ACHN (cell line): ENCODE measurements at regions not wholly inside any gene's neighbourhood (a gene's known extent, or its start where the extent isn't known, plus 50 kb on each side); places are given as distances from the start of the nearest gene placed in this dataset.

Experiments
- DNase-seq: peaks from one replicate; pipeline ENCODE4 v3.0.0-alpha.2; 2015
- in situ Hi-C: cut with HindIII; loops from 2 replicates; pipeline ENCODE4 v1.10.0; 2017; ENCODE audit warnings: low sequenced_read_pairs, low pct_ligation_motif_present, low pct_unique_long_range_greater_than_20kb

DNA sequence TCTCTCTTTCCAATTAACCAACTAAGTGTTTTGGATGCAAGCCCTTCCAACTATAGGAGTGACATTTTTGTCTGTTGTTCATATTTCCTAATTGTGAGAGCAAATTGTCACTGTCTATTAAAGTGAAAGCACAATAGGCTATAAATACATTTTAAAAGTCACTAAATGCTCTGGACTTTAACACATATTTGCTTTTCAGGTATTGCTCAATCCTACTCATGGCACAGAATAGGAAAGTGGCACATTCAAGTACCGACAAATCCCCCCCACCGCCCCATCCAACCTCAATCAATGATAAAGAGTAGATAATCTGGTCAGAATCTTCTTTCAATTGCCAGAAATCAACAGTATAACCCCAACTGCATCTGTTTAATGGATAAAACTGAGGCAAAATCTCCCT lies 419.8 kb downstream of the PLK2 start:
- in situ Hi-C loops: no loop called here
- DNase-seq: no peak

DNA sequence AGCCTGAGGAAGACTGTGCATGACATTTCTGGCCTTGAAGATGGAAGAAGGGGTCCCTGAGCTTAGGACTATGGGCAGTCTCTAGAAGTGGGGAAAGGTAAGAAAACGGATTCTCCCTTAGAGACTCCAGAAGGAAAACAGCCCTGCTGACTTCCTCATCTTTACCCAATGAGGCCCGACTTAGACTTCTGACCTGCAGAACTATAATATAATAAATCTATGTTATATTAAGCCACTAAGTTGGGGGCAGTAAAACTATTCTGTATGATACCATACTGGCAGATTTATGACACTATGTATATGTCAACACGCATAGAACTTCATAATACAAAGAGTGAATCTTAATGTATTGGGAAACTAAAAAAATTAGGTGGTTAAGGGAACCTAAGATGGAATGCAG lies 422.0 kb downstream of the PLK2 start:
- no peak for DNase-seq
- in situ Hi-C loops: no loop called here

DNA sequence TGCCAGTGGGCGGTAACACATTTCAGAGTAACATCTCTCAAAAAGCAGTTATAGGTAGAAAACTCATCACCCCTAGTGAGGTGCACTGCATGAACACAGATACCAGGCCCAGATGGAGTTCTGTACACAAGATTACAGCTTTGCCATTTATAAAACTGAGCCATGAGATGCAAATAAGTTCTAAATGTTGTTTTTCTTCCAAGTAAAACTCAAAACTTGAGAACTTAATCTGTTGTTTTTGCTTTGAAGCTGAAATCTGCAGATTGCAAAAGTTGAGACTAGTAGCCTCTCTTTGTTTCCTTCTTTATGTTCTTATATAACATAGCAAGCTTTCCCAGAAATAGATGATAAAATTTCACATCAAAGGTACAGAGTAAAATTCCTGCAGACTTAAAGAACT lies 434.1 kb downstream of the PLK2 start:
- no peak for DNase-seq
- in situ Hi-C loops: no loop called here

DNA sequence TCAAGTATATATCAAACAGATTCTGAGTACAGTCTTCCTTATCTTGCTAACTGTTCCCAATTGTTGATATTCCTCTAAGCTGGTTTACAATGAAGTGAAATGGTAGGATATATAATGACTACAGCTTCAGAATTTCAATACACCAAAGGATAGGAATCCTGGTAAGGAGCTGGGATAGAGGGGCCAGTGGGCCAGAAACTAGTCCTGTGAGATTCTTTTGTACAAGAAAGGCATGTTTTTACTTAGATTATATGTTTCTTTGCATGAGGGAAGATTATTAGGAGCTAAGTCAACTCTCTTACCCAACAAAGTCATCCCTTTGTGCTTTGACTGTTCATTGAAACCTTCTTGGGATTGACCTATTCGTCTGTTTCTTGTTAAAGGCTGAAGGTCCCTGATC lies 435.7 kb downstream of the PLK2 start:
- in situ Hi-C loops: no loop called here
- DNase-seq: no peak

DNA sequence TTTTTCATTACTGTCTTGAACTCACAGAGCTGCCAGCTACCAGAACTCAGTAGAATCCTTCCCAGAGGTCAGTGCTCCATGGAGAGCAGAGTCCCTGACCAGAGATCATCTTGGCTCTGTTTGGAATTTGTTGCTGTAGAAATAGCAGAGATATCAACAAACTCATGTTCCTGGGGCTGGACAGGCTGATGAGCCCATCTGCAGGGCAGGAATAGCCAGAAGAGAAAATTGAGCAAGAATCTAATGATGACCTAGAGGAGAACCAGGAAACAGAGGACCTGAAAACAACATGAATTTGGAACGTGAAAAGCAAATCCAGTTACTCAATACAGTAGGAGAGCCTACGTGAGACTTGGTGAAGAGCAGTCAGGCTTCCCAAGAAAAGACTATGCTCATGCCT lies 437.8 kb downstream of the PLK2 start:
- in situ Hi-C loops: no loop called here
- no peak for DNase-seq

DNA sequence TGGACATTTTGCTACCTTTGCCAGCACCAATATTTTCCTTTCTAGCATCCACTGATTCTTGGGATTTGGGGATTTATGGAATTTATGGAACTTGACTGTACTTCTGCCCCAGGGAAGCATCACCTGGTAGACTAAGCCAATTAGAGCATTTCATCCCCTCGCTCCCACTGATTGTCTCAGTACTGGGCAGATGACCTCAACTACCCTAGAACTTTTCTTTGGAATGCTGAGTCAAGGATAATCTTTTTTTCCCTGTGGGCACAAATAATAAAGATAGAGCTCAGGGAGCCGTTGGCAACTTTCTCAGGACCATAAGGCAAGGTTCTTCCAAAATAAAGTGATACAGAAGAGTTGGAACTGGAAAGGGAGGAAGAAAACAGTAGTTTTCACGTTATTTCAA lies 438.4 kb downstream of the PLK2 start:
- DNase-seq: no peak
- in situ Hi-C loops: no loop called here

DNA sequence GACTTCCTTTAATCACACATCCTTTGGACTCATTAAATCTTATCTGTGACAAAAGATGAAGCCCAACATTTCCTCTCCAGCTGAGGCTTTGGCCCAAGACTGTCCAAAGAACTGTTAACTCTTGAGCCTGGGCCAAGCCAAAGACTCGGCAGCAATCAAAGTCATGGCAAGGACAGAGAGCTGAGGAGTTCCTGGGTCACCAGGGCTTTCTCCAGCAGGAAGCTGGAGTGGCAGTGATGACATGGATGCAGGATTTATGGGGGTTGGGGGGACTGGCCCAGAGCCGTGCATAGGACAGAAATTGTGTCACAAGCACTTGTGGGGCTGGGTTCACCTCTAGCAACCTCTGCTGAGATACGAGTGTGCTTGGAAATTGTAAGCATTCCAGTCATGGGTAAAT lies 440.3 kb downstream of the PLK2 start:
- DNase-seq: no peak
- in situ Hi-C loops: no loop called here

DNA sequence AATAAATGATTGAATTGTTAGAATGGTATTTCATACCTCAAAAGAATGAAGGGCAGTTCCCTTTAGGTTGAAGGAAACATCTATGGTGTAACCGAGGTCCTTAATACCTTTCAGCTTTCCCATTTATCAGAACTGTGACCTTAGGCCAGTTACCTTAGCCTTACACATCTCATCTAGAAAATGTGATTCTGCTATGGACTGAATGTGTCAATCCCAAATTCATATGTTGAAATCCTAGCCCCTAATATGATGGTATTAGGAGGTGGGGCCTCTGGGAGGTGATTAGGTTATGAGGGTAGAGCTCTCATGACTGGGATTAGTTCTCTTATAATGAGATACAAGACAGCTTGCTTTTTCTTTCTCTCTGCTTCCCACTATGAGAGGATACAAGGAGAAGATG lies 441.9 kb downstream of the PLK2 start:
- in situ Hi-C loops: no loop called here
- no peak for DNase-seq

DNA sequence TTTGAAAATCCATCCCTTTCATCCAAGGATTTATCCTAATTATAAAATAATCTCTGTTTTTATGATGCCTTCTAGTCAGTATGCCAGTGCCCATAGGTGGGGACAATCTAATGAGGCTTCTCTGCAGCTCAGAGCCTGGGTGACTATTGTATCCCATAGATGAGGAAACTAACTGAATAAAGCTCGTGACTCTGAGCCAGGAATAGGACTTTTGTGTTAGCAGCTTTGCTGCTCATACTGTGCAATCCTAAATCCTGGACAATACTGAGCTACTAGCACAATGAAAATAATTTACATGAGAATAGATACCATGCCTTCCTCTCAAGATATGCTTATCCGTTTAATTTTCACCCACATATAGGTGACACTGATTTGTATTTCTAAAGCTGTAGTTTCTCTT lies 443.0 kb downstream of the PLK2 start:
- DNase-seq: no peak
- in situ Hi-C loops: no loop called here

DNA sequence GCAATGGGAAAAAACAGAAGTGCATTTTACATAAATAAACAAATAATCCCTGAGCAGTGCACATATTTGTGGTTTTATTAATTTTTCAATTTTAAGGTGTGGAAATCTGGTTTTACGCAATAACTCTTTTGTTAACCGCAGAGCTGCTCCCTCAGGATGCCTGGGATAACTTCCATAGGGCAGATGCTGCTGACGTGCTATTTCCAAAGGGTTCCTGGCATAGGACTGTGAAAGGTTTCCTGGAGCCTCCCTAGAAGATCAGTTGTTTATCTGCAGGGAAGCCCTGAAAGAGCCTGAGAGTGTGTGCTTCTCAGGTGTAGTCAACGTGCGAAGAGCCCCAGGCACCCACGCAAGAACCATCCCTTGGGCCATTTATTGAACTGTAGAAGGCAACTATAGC lies 443.5 kb downstream of the PLK2 start:
- no peak for DNase-seq
- in situ Hi-C loops: no loop called here

DNA sequence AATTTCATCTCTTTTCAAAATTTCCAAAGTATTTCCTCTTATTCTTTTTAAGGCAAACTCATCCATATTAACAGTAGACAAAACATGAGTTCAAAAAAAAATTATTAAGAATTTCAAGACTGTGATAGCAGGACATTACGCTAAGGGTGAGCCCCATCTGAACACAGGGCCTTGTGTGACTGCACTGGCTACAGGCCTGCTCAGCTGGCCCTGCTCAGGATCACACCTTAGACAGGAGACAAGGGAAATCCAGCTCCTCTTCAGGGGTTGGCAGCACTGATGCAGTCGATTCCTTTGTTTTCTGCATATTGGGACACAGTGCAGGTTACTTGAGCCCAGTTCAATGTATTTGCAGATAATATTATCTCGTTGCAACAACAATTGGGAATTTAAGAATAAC lies 444.7 kb downstream of the PLK2 start:
- in situ Hi-C loops: no loop called here
- no peak for DNase-seq

DNA sequence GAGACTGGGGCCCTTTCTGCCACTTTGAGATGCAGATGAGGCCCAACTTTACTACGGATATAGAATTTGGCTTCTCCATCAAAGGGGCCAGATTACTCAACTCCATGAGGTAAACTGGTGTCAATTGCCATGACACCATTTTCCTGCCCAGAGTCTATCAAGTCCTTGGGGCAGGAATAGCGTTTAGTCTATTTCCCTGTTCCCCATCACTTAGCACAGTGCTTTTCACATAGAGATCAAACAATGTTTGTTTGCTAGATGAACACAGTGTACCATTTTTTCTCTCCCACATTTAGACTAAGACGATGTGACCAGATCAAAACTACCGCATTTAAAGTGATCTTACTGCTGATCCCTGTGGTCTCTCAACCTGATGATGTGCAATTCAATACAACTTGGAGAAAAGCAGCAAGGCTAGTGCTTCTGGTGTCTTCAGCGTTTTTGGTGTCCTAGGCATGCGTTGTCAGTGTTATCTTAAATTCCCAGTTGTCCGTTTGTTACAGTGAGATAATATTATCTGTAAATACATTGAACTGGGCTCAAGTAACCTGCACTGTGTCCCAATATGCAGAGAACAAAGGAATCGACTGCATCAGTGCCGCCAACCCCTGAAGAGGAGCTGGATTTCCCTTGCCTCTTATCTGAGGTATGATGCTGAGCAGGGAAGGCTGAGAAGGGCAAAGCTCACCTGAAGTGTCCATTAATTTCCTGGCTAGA lies 446.2 kb downstream of the PLK2 start:
- no peak for DNase-seq

DNA sequence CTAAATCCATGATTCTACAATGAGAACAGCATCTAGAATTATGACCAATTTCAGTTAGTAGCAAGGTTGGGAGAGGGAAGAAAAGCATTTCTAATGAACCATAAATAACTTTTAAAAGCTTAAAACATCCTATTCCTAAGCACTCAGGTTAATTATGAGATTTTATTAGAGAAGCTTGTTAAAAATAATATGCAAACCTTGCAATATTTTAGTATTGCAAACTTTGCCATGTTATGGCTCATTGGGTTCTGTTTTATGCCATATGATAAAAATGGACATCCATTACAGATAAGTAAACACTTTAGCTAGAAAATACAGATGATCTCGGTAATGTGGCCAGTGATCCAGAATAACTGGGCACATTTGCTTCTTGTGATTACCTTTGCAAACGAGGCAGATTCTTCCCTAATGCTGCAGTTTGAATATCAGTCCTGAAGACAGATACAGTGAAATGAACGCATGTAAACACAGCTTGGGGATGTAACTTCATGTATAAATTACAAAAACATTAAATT lies 447.0 kb downstream of the PLK2 start:
- in situ Hi-C loops: no loop called here
- DNase-seq: no peak

More for the DNA sequence above, 446.2 kb downstream of the PLK2 start:
- in situ Hi-C loops: no loop called here

DNA sequence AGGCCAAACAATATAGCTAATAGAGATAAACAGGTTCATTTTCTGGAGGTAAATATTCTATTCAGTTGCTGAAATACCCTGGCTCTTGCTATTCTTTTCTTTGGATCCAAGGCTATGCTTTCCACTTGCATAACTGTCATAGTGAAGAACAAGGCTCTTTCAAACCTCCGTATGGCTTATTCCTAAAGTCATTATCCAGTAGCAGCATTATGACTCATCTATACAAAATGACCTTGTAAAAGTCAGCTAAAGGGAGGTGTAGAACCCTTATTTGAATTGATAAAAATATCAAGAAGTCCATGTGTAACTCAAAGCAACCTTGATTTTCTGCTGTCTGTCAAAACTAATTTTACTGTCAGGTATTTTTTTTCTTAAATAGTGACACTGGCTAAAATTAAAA lies 447.8 kb downstream of the PLK2 start:
- in situ Hi-C loops: no loop called here

DNA sequence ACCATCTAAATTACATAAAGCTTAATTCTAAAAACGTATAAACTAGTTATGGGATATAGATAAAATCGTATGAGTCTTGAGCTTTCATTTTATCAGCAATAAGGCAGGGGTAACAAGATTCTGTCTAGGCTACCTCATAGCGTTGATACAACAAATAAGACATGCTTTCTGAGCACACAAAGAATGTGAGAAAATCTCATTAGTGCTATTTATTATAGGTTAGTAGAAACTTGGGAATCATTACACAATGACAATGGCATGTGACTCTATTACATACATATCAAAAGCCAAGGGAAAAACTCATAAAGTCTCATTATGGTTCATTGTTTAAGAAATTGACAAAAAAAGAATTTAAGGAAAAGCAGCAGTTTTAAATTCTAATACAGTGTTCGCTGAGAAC lies 448.6 kb downstream of the PLK2 start:
- DNase-seq: no peak
- in situ Hi-C loops: no loop called here

More for the DNA sequence above, 447.8 kb downstream of the PLK2 start:
- no peak for DNase-seq

DNA sequence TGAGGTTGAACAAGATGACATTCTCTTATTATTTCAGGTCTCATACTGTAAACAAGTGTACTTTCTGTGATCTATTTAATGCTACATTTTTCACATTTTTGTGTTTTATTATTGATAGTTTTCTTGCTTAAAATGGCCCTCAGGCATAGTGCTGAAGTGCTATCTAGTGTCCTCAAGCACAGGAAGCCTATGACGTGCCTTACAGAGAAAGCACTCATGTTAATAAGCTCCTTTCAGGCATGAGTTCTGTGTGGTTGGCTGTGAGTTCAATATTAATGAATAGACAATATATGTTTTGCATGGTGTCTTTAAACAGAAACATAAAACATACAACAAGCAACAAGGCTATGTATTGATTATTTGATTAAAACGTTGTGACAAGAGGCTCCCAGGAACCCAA lies 450.1 kb downstream of the PLK2 start:
- in situ Hi-C loops: no loop called here
- no peak for DNase-seq

DNA sequence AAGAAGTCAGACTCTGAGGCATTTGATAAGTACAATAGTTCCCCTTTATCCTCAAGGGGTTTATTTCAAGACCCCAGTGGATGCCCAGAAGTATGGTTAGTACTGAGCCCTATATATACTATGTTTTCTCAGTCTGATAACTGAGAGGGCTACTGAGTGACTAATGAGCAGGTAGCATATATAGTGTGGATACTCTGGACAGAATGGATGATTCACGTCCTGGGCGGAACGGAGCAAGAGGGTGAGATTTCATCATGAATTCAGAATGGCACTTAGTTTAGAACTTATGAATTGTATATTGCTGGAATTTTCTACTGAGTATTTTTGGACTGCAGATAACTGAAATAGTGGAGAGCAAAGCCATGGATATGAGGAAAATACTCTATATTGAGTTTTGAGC lies 457.6 kb downstream of the PLK2 start:
- no peak for DNase-seq
- in situ Hi-C loops: no loop called here

DNA sequence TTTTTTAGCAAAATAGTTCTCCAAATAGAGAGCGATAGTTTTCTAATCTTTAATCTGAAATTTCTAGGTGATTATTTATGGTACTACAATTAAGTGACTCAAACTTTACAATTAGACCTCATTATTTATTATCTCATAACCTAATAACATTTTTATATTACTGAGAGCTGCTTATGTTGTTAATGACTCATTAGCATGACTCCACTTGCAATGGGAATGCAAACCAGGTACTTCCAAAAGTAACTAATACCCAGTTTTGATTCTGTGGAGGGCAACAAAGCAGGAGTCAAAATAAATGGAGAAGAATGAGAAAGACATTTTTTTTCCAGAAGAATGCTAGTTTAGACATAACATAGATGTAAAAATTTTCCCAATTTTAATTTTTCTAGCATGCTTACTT lies 466.0 kb downstream of the PLK2 start:
- no peak for DNase-seq

DNA sequence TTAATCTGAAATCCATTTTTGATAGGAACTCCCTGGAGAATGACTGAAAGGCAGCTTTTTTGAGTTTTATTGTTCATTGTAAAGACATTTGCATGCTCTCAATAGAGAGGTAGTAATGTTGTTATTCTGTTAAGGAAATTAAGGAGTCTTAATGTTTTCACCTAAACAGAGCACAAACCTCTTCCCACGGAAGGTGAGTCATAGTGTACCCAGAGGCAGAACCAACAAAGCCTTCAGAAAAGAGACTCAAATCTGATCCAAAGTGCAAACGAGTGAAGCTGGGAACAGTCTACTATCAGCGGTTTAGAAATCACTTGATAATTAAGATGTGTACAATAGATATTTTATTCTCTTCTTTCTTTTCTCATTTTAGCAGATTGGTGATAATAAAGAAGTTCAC lies 470.5 kb downstream of the PLK2 start:
- in situ Hi-C loops: no loop called here
- no peak for DNase-seq

More for the DNA sequence above, 466.0 kb downstream of the PLK2 start:
- in situ Hi-C loops: no loop called here

DNA sequence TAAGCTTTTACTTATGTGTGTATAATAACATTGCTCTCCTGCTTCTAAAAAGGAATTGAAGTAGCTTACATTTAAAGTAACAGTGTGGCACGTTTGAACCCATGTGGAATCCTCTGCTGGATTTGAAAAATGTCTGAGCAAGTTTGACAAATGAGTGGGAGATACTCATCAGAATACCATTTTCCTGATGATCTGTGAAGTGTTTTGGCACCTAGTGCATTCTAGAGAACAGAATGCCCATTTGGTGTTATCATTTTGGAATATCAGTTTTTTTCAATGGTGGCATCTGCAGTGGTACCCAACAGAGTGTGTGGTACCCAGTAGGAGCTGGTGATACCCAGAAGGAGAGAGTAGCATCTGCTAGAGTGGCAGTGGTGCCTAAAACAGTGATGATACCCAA lies 471.1 kb downstream of the PLK2 start:
- DNase-seq: no peak
- in situ Hi-C loops: no loop called here

DNA sequence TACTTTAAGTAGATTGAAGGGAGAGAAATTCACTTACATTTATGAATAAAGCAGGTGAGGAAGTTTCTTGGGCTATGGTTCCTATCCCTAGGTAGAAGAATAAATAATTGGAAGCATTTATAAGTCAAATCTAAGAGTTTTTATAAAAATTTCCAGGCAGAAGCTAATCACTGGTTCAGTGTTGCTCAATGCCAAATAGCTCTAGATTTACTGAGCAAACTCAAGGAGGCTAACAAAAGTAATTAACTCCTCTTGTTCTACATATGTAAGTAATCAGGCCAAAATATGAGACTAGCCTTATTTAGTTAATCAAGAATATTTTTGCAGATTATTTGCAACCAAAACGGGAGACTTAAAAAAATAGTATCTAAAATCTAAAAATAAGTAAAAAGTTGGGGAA lies 472.3 kb downstream of the PLK2 start:
- in situ Hi-C loops: no loop called here
- DNase-seq: no peak
